Activated CD8-positive, alpha-beta T cell treated with anti-CD3 and anti-CD28 coated beads for 36 hours (primary cell): ENCODE measurements at regions not wholly inside any gene's neighbourhood (a gene's known extent, or its start where the extent isn't known, plus 50 kb on each side); places are given as distances from the start of the nearest gene placed in this dataset.

ENCODE experiments used
- ATAC-seq: fragments of 200-7000 bp; cut with Tn5 transposase; one replicate; pipeline ENCODE4 v1.10.0; 2021; ENCODE audit warnings: mild to moderate bottlenecking, moderate library complexity
- CTCF ChIA-PET: fragments of 350-600 bp; sonication (Branson Sonifier 250); formaldehyde crosslinking; loops from one replicate; lab custom pipeline; 2021; ENCODE audit warnings: antibody characterized with exemption; lab: Charles Lee
- POLR2A ChIA-PET: fragments of 350-600 bp; sonication (Branson Sonifier 250); formaldehyde crosslinking; loops from one replicate; lab custom pipeline; 2021; ENCODE audit warnings: antibody characterized with exemption; lab: Charles Lee
- DNase-seq: peaks from one replicate; pipeline ENCODE4 v3.0.0-alpha.2; 2020
- H3K27ac Mint-ChIP-seq: one replicate; pipeline ENCODE4 v1.8.0; 2021; ENCODE audit warnings: mild to moderate bottlenecking, mixed read lengths
- H3K27me3 Mint-ChIP-seq: one replicate; pipeline ENCODE4 v1.8.0; 2021; ENCODE audit warnings: mixed read lengths
- H3K36me3 Mint-ChIP-seq: one replicate; pipeline ENCODE4 v1.8.0; 2021; ENCODE audit warnings: low read depth, mixed read lengths
- H3K4me1 Mint-ChIP-seq: one replicate; pipeline ENCODE4 v1.8.0; 2021; ENCODE audit warnings: low read depth, mixed read lengths
- H3K4me3 Mint-ChIP-seq: one replicate; pipeline ENCODE4 v1.8.0; 2021; ENCODE audit warnings: mild to moderate bottlenecking, moderate library complexity, mixed read lengths
- H3K9me3 Mint-ChIP-seq: one replicate; pipeline ENCODE4 v1.8.0; 2021; ENCODE audit warnings: mixed read lengths
- intact Hi-C: fragments of 100-400 bp; cut with micrococcal nuclease; formaldehyde crosslinking; loops from one replicate; pipeline ENCODE4 v1.10.0; 2022
- TF ChIP-seq, protein P1 (sequence below): fragments of 200-600 bp; IDR thresholded peaks from one replicate; pipeline ENCODE4 v1.8.0; 2022; ENCODE audit warnings: antibody characterized with exemption, mild to moderate bottlenecking

DNA sequence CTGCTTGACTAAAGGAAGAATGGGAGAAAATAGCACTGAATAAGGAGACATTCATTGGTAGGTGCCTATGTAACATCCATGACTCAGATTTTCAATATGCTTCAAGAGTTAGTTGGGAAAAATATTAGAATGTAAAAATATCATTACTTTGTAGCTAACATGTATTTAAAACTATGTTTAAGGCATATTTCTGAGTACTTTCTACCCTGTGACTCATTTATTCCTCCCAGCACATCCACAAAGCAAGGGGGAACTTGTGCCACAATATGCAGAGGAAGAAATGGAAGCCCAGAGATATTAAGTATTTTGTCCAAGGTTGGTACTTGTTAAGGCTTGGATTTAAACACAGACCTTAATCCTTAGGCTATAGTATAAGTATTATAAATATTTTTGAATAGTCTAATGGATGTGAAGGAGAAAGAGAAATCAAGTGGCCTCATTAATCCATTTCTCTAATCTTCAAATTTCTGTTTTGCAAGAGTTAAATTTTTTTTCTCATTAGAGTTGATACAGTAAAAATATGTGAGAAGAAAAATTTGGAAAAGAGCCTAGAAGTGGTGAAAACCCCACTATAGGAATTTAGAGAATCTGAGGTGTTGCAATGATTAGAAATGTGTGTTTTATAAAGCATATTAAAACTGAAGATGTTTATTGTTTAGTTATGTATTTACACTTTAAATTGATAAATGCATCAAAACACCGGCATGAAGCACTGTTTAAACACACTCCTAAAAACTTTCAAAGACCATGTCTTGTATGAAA, 149.3 kb upstream of the GYPA start:
- intact Hi-C loops: no loop called here
- H3K27ac Mint-ChIP-seq: no peak overlapping the region
- TF ChIP-seq, protein P1, sequence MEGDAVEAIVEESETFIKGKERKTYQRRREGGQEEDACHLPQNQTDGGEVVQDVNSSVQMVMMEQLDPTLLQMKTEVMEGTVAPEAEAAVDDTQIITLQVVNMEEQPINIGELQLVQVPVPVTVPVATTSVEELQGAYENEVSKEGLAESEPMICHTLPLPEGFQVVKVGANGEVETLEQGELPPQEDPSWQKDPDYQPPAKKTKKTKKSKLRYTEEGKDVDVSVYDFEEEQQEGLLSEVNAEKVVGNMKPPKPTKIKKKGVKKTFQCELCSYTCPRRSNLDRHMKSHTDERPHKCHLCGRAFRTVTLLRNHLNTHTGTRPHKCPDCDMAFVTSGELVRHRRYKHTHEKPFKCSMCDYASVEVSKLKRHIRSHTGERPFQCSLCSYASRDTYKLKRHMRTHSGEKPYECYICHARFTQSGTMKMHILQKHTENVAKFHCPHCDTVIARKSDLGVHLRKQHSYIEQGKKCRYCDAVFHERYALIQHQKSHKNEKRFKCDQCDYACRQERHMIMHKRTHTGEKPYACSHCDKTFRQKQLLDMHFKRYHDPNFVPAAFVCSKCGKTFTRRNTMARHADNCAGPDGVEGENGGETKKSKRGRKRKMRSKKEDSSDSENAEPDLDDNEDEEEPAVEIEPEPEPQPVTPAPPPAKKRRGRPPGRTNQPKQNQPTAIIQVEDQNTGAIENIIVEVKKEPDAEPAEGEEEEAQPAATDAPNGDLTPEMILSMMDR: no peak
- ATAC-seq (no peak), DNase-seq (no peak)
- CTCF ChIA-PET: no interaction called here
- H3K27me3 Mint-ChIP-seq: no peaks in the 10 kb centered on the region
- no peaks in the 10 kb centered on the region for H3K9me3 Mint-ChIP-seq
- H3K4me3 Mint-ChIP-seq: no peak overlapping the region
- POLR2A ChIA-PET: no interaction called here
- H3K4me1 Mint-ChIP-seq: no peaks in the 10 kb centered on the region
- H3K36me3 Mint-ChIP-seq: no peaks in the 10 kb centered on the region

DNA sequence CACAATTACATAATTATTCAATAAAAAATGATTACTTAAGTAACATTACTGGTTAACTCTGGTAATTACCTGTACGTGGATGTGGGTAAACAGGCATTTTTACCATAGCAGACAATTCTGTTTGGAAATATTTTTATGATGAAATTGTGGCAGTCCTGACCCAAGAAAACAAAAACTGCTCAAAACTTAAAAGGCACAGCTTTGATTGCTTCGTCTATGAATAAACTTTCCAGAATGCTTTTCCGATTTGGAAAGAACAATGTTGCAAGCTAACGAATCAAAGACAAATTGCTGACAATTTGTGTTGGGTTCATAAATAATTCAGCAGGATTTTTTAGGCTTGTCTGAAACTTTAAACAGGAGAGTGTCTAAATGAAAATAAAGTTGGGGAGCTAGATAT, 150.6 kb upstream of the GYPA start:
- CTCF ChIA-PET: interaction anchor here (0.6 kb wide), 1 partner anchor 8 kb away, joined by 3 read pairs; no protein-coding TSS in a partner anchor
- no peaks in the 10 kb centered on the region for H3K27me3 Mint-ChIP-seq
- H3K27ac Mint-ChIP-seq: no peak overlapping the region
- no peaks in the 10 kb centered on the region for H3K36me3 Mint-ChIP-seq
- intact Hi-C loops: no loop called here
- POLR2A ChIA-PET: no interaction called here
- no peak overlapping the region for H3K4me3 Mint-ChIP-seq
- H3K4me1 Mint-ChIP-seq: no peaks in the 10 kb centered on the region
- DNase-seq: no peak
- H3K9me3 Mint-ChIP-seq: no peaks in the 10 kb centered on the region
- TF ChIP-seq, protein P1: no peak
- no peak for ATAC-seq

DNA sequence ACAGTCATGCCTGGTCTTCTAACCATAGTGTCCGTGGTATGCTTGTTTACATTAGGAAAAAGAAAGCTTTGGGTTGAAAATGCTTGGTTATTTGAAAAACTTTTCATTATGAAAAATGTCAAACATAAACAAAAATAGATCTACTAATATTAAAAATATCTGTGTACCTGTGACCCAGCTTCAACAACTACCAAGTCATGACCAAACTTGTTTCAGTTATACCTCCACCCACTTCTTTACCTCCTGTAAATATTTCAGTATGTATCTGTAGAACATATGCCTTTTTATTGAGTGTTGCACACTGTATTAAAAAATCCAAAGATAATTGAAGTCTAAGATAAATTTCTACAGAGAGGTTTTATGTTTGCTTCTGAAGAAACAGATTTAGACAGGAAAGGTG, 153.7 kb upstream of the GYPA start:
- POLR2A ChIA-PET: no interaction called here
- TF ChIP-seq, protein P1: no peak
- DNase-seq: no peak
- CTCF ChIA-PET: no interaction called here
- H3K27me3 Mint-ChIP-seq: no peaks in the 10 kb centered on the region
- no peak overlapping the region for H3K27ac Mint-ChIP-seq
- H3K4me3 Mint-ChIP-seq: no peak overlapping the region
- H3K4me1 Mint-ChIP-seq: no peaks in the 10 kb centered on the region
- no peaks in the 10 kb centered on the region for H3K9me3 Mint-ChIP-seq
- no peaks in the 10 kb centered on the region for H3K36me3 Mint-ChIP-seq
- no peak for ATAC-seq
- intact Hi-C loops: no loop called here

DNA sequence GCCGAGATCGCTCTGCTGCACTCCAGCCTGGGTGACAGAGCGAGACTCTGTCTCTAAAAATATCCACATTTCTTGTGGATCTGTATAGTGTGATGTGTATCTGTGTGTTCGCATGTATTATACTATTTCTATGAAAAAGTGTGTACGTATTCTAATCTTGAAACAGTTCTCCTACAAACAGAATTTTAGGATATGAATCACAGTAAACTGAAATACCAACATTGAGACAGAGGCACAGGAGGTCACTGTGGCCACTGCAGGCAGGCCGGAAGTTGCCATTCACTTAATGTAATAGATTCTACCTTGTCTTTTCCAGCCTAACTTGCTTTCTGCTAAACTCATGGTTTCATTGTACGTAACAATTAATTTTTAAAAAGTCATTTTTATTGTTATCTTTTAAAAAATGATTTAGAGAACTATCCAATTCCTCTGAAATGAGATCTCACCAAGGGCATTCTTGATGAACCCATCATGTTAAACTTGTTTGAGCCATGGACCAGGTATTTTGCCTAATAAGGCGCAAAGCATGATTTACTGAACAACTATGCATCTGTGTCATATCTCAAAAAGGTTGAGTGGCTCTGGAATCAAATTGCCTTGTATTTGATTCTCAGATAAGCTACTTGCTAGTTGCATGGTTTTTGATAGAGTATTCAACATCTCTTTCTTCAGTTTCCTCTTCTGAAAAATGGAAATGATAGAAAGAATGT, 154.9 kb upstream of the GYPA start:
- ChIA-PET POLR2A (no interaction called here), CTCF (no interaction called here)
- intact Hi-C loops: no loop called here
- TF ChIP-seq, protein P1: no peak
- no peaks in the 10 kb centered on the region for H3K36me3 Mint-ChIP-seq
- H3K9me3 Mint-ChIP-seq: no peaks in the 10 kb centered on the region
- no peak overlapping the region for H3K4me3 Mint-ChIP-seq
- H3K27me3 Mint-ChIP-seq: no peaks in the 10 kb centered on the region
- H3K27ac Mint-ChIP-seq: no peak overlapping the region
- H3K4me1 Mint-ChIP-seq: no peaks in the 10 kb centered on the region
- no peak for DNase-seq
- no peak for ATAC-seq

DNA sequence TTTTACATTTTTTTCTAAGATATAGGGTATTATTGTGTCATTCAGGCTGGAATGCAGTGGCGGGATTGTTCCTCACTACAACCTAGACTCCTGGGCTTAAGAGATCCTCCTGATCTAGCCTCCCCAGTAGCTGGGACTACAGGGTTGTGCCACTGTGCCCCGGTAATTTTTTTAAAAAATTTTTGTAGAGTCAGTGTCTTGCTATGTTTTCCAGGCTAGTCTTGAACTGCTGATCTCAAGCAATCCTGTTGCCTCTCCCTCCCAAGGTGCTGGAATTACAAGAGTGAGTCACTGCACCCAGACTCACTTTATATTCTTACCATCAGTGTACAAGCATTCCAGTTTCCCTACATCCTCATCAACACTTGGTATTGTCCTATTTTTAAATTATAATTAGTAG, 156.4 kb upstream of the GYPA start:
- CTCF ChIA-PET: no interaction called here
- POLR2A ChIA-PET: no interaction called here
- DNase-seq (no peak), ATAC-seq (no peak)
- TF ChIP-seq, protein P1: no peak
- Mint-ChIP-seq H3K36me3 (no peaks in the 10 kb centered on the region), H3K27ac (no peak overlapping the region), H3K27me3 (no peaks in the 10 kb centered on the region), H3K9me3 (no peaks in the 10 kb centered on the region), H3K4me3 (no peak overlapping the region), H3K4me1 (no peaks in the 10 kb centered on the region)
- intact Hi-C loops: no loop called here
